OCI-LY7 (cell line): ENCODE measurements at regions not wholly inside any gene's neighbourhood (a gene's known extent, or its start where the extent isn't known, plus 50 kb on each side); places are given as distances from the start of the nearest gene placed in this dataset.

Experiments
- BruUV-seq: library from RNA; stranded (reverse); fragments of 400-500 nt; replicated peaks from 2 replicates; lab custom pipeline; 2021; lab: Mats Ljungman, UMichigan
- CTCF ChIA-PET: fragments of 300-600 bp; sonication (Branson Sonifier 250); formaldehyde crosslinking; loops from one replicate; lab custom pipeline; 2022; ENCODE audit warnings: antibody characterized with exemption; ENCODE audit not compliant: unreplicated experiment; lab: Charles Lee
- POLR2A ChIA-PET: fragments of 300-600 bp; sonication (Branson Sonifier 250); formaldehyde crosslinking; loops from one replicate; lab custom pipeline; 2022; ENCODE audit warnings: antibody characterized with exemption; lab: Charles Lee
- DNase-seq: peaks from one replicate; pipeline ENCODE4 v3.0.0-alpha.2; 2015; ENCODE audit warnings: low spot score
- H2AFZ ChIP-seq: fragments of 200-600 bp; sonication (generic), shearing (Covaris generic); 2 replicates; pipeline ENCODE4 v1.6.1; 2014; ENCODE audit warnings: mild to moderate bottlenecking, antibody characterized with exemption, low read length, moderate library complexity
- H3K27ac ChIP-seq: fragments of 200-600 bp; sonication (generic); 2 replicates; pipeline ENCODE4 v1.5.1; 2014; ENCODE audit warnings: mixed run types, low read depth, mild to moderate bottlenecking, moderate library complexity, low read length, inconsistent platforms; ENCODE audit not compliant: poor library complexity, severe bottlenecking
- H3K36me3 ChIP-seq: fragments of 200-600 bp; sonication (generic); 2 replicates; pipeline ENCODE4 v1.6.1; 2014; ENCODE audit warnings: mild to moderate bottlenecking, antibody characterized with exemption, low read length, moderate library complexity, mixed read lengths; ENCODE audit not compliant: insufficient read depth
- H3K4me1 ChIP-seq: fragments of 200-600 bp; sonication (generic); 2 replicates; pipeline ENCODE4 v1.5.1; 2014; ENCODE audit warnings: mild to moderate bottlenecking, low read length; ENCODE audit not compliant: insufficient read depth, poor library complexity, severe bottlenecking
- H3K4me2 ChIP-seq: fragments of 200-600 bp; sonication (generic); 2 replicates; pipeline ENCODE4 v1.6.1; 2014; ENCODE audit warnings: mild to moderate bottlenecking, low read length
- H3K4me3 ChIP-seq: fragments of 200-600 bp; sonication (generic); 2 replicates; pipeline ENCODE4 v1.5.1; 2014; ENCODE audit warnings: mild to moderate bottlenecking, low read depth, low read length; ENCODE audit not compliant: poor library complexity, severe bottlenecking
- H3K79me2 ChIP-seq: fragments of 200-600 bp; sonication (generic); 2 replicates; pipeline ENCODE4 v1.6.1; 2016; ENCODE audit warnings: low read depth, mild to moderate bottlenecking, low read length, moderate library complexity, mixed read lengths; ENCODE audit not compliant: insufficient read depth
- H3K9me2 ChIP-seq: fragments of 200-600 bp; sonication (generic); 2 replicates; pipeline ENCODE4 v1.6.1; 2016; ENCODE audit warnings: mild to moderate bottlenecking, low read length, mixed read lengths; ENCODE audit not compliant: insufficient read depth
- H3K9me3 ChIP-seq: fragments of 200-600 bp; sonication (generic); 2 replicates; pipeline ENCODE4 v1.6.1; 2014; ENCODE audit warnings: mild to moderate bottlenecking, mixed run types, low read length, mixed read lengths
- H4K20me1 ChIP-seq: fragments of 200-600 bp; sonication (generic); 2 replicates; pipeline ENCODE4 v1.6.1; 2014; ENCODE audit warnings: mild to moderate bottlenecking, antibody characterized with exemption, low read length, moderate library complexity, mixed read lengths; ENCODE audit not compliant: insufficient read depth
- CTCF ChIP-seq: fragments of 200-600 bp; sonication (generic); conservative IDR thresholded peaks from 2 replicates; pipeline ENCODE4 v1.5.1; 2014; ENCODE audit warnings: mild to moderate bottlenecking, antibody characterized with exemption, low read length, moderate library complexity, mixed read lengths
- EZH2phosphoT487 ChIP-seq: fragments of 200-600 bp; sonication (generic); IDR thresholded peaks from 2 replicates; pipeline ENCODE4 v1.6.1; 2018; ENCODE audit warnings: low read depth, borderline replicate concordance, mild to moderate bottlenecking, mixed run types, antibody characterized with exemption, low read length, moderate library complexity, mixed read lengths
- intact Hi-C: fragments of 100-400 bp; cut with micrococcal nuclease; formaldehyde crosslinking; loops from one replicate; pipeline ENCODE4 v1.10.0; 2022; ENCODE audit not compliant: unreplicated experiment

GRCh38 chr18:55133378-55133777 lies 174.1 kb upstream of the CCDC68 start:
- DNase-seq, result no peak
- ChIA-PET CTCF (no interaction called here), POLR2A (no interaction called here)
- H3K9me3 ChIP-seq, result no peaks in the 10 kb centered on the region
- H3K4me3 ChIP-seq, result no peak overlapping the region
- H3K4me1 ChIP-seq, result no peaks in the 10 kb centered on the region
- intact Hi-C loops, result no loop called here
- H4K20me1 ChIP-seq, result no peaks in the 10 kb centered on the region
- no peaks in the 10 kb centered on the region for H3K36me3 ChIP-seq
- H2AFZ ChIP-seq, result no peak overlapping the region
- no peaks in the 10 kb centered on the region for H3K9me2 ChIP-seq
- BruUV-seq, result no TSS peak
- no peak overlapping the region for H3K27ac ChIP-seq
- H3K4me2 ChIP-seq, result no peak overlapping the region
- TF ChIP-seq CTCF, result no peak
- H3K79me2 ChIP-seq, result no peaks in the 10 kb centered on the region

- DNase-seq, result no peak
- Histone ChIP-seq H3K9me3 (no peaks in the 10 kb centered on the region), H3K4me3 (no peak overlapping the region), H3K4me2 (no peak overlapping the region), H2AFZ (no peak overlapping the region), H3K9me2 (no peaks in the 10 kb centered on the region), H3K27ac (no peak overlapping the region), H3K4me1 (no peaks in the 10 kb centered on the region), H3K36me3 (no peaks in the 10 kb centered on the region), H4K20me1 (no peaks in the 10 kb centered on the region), H3K79me2 (no peaks in the 10 kb centered on the region)
- ChIA-PET POLR2A (no interaction called here), CTCF (no interaction called here)
- TF ChIP-seq CTCF (no peak), EZH2phosphoT487 (no peak)
- intact Hi-C loops, result no loop called here
- BruUV-seq, result no TSS peak
These were observed 169.2 kb upstream of the CCDC68 start for GRCh38 chr18:55128437-55128836.

GRCh38 chr18:55124078-55124763 lies 165.0 kb upstream of the CCDC68 start:
- TF ChIP-seq EZH2phosphoT487, result no peak
- TF ChIP-seq CTCF, result no peak
- Histone ChIP-seq H3K36me3 (no peaks in the 10 kb centered on the region), H2AFZ (no peak overlapping the region), H3K27ac (no peak overlapping the region), H3K9me3 (no peaks in the 10 kb centered on the region), H3K4me3 (no peak overlapping the region), H3K4me1 (no peaks in the 10 kb centered on the region), H3K4me2 (no peak overlapping the region), H4K20me1 (no peaks in the 10 kb centered on the region), H3K79me2 (no peaks in the 10 kb centered on the region), H3K9me2 (no peaks in the 10 kb centered on the region)
- no peak for DNase-seq
- intact Hi-C loops, result no loop called here
- ChIA-PET CTCF (no interaction called here), POLR2A (no interaction called here)
- BruUV-seq, result no TSS peak
